ENCODE measurements at regions not wholly inside any gene's neighbourhood (a gene's known extent, or its start where the extent isn't known, plus 50 kb on each side); places are given as distances from the start of the nearest gene placed in this dataset.

GRCh38 chrX:127621780-127622179 lies 430.4 kb downstream of the ACTRT1 start:
- Histone ChIP-seq H4K5ac (ENCODE audit: low read depth, low read length) (no peak overlapping the region), H2AFZ (replicated peaks; ENCODE audit: low read length, poor library complexity) (no peak overlapping the region), H3K27me3 (ENCODE audit: control insufficient read depth, insufficient read depth, low read length) (no peaks in the 10 kb centered on the region), H3K36me3 (ENCODE audit: control insufficient read depth, insufficient read depth, low read length) (no peaks in the 10 kb centered on the region), H3K14ac (replicated peaks; ENCODE audit: low read depth, low read length) (no peak overlapping the region), H3K9me3 (ENCODE audit: control insufficient read depth, insufficient read depth, low read length) (no peaks in the 10 kb centered on the region), H2AK9ac (replicated peaks; ENCODE audit: low read depth, low read length, poor library complexity) (no peak overlapping the region), H3K4ac (ENCODE audit: low read depth, low read length) (no peak overlapping the region), H3K56ac (ENCODE audit: extremely low read depth, insufficient read depth, low read length) (no peak overlapping the region), H3K23ac (ENCODE audit: low read depth, low read length) (no peak overlapping the region), H3K4me1 (ENCODE audit: control insufficient read depth, insufficient read depth, low read length) (no peaks in the 10 kb centered on the region), H2BK120ac (ENCODE audit: low read depth, low read length) (no peak overlapping the region), H2BK5ac (ENCODE audit: low read depth, low read length, poor library complexity, severe bottlenecking) (no peak overlapping the region), H4K20me1 (ENCODE audit: insufficient read depth, low read length) (no peaks in the 10 kb centered on the region), H3K79me1 (ENCODE audit: low read depth in 1 of 2, low read length in 2 of 2) (no peaks in the 10 kb centered on the region), H4K8ac (ENCODE audit: low read depth in 2 of 2, low read length in 2 of 2) (no peak overlapping the region), H3K27ac (ENCODE audit: insufficient read depth, low read length) (no peak overlapping the region), H3K4me2 (ENCODE audit: low read depth, low read length) (no peak overlapping the region), H2BK20ac (ENCODE audit: low read depth, low read length) (no peak overlapping the region), H2BK15ac (ENCODE audit: low read depth, low read length) (no peak overlapping the region), H4K91ac (ENCODE audit: insufficient read depth, low read depth, low read length) (no peak overlapping the region), H3K18ac (ENCODE audit: low read depth, low read length) (no peak overlapping the region), H3K9ac (ENCODE audit: low read depth, low read length) (no peak overlapping the region), H2AK5ac (ENCODE audit: low read depth, low read length) (no peak overlapping the region), H3K9me1 (ENCODE audit: insufficient read depth, low read length) (no peaks in the 10 kb centered on the region), H3K4me3 (ENCODE audit: insufficient read depth, low read depth, low read length) (no peak overlapping the region)
- no CpG with 5 or more reads among the region's 5 CpGs for WGBS, 2 experiments (ENCODE audit: extremely low coverage in 2 of 2, insufficient read length in 1 of 2)
- dilution Hi-C loops (cut with HindIII; ENCODE audit: low sequenced_read_pairs, unreplicated experiment): no loop called here
- no peak for ATAC-seq (ENCODE audit: low read depth)
- ChIA-PET POLR2A (ENCODE audit: unreplicated experiment) (no interaction called here), CTCF (no interaction called here)
- intact Hi-C loops (cut with micrococcal nuclease): no loop called here
- DNase-seq: no peak
- no TSS peak for BruUV-seq (replicated peaks)
- TF ChIP-seq MAFK (IDR thresholded peaks at IDR 0.05; ENCODE audit: low read depth, low read length): no peak
- no peak for TF ChIP-seq CHD1 (IDR thresholded peaks at IDR 0.05; ENCODE audit: low read depth, low read length)
- no peak for TF ChIP-seq MAZ (IDR thresholded peaks at IDR 0.05; ENCODE audit: borderline replicate concordance, low read depth, low read length)
- no peak for TF ChIP-seq CTCF (conservative IDR thresholded peaks at IDR 0.05; ENCODE audit: low read depth, low read length)
- no peak for TF ChIP-seq POLR2A (IDR thresholded peaks at IDR 0.05; ENCODE audit: low read depth, low read length)
- TF ChIP-seq CEBPB (IDR thresholded peaks at IDR 0.05; ENCODE audit: low read depth, low read length): no peak
- in situ Hi-C loops (cut with MboI; ENCODE audit: low sequenced_read_pairs): no loop called here

Data from IMR-90 (cell line).